Neuron (in vitro differentiated cells): ENCODE measurements at regions not wholly inside any gene's neighbourhood (a gene's known extent, or its start where the extent isn't known, plus 50 kb on each side); places are given as distances from the start of the nearest gene placed in this dataset.

Source experiments
- H2AFZ ChIP-seq: one replicate; pipeline ENCODE4 v1.6.1; 2013; ENCODE audit warnings: low read depth, mild to moderate bottlenecking, inconsistent platforms, low read length, moderate library complexity
- H3K27me3 ChIP-seq: one replicate; pipeline ENCODE4 v1.6.1; 2013; ENCODE audit warnings: low read length; ENCODE audit not compliant: insufficient read depth
- H3K36me3 ChIP-seq: one replicate; pipeline ENCODE4 v1.6.1; 2013; ENCODE audit warnings: low read length; ENCODE audit not compliant: insufficient read depth
- H3K4me1 ChIP-seq: one replicate; pipeline ENCODE4 v1.6.1; 2013; ENCODE audit warnings: low read length; ENCODE audit not compliant: insufficient read depth
- H3K4me3 ChIP-seq: 2 replicates; pipeline ENCODE4 v1.5.1; 2013; ENCODE audit warnings: mild to moderate bottlenecking, low read length, moderate library complexity
- H3K9me3 ChIP-seq: one replicate; pipeline ENCODE4 v1.6.1; 2013; ENCODE audit warnings: low read length

DNA sequence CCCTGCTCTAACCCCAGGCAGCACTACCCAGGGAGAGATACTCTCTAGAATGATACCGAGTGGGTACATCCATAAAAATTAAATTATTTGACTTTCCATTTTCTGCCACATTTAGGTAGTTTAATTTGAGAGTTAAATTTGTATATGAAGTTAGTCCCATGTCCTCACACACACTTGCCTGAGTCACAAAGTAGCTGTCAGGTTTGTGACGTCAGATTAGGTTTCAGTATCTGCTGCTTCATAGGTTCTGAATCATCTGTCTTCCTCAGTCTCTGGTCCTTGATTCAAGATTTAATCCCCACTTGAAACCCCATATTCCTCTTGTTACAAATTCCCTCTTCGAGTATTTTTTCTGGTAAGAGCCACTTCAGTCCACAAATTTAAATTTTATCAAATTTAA is 738.6 kb upstream of the FAM98A start:
- Histone ChIP-seq H2AFZ (no peak overlapping the region), H3K4me1 (no peaks in the 10 kb centered on the region), H3K9me3 (no peaks in the 10 kb centered on the region), H3K4me3 (no peak overlapping the region), H3K36me3 (no peaks in the 10 kb centered on the region), H3K27me3 (no peaks in the 10 kb centered on the region)

DNA sequence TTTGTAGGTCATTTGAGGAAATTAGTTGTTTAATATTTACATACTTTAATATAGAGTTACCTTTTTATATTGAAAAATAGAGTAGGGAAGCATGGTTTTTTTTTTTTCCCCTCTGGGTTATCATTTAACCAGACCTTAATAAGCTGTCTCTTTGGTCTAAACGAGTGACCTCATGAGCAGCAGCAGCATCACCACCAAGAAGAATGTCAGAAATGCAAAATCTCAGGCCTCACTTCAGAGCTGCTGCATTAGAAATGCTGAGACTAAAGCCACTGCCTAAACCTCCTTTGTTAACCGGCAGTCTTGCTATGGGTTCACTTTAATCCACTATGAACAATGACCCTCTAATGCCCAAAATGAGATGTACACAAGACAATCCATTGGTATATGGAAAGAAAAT is 733.7 kb upstream of the FAM98A start:
- Histone ChIP-seq H3K4me3 (no peak overlapping the region), H3K4me1 (no peaks in the 10 kb centered on the region), H3K27me3 (no peaks in the 10 kb centered on the region), H3K9me3 (no peaks in the 10 kb centered on the region), H2AFZ (no peak overlapping the region), H3K36me3 (no peaks in the 10 kb centered on the region)

DNA sequence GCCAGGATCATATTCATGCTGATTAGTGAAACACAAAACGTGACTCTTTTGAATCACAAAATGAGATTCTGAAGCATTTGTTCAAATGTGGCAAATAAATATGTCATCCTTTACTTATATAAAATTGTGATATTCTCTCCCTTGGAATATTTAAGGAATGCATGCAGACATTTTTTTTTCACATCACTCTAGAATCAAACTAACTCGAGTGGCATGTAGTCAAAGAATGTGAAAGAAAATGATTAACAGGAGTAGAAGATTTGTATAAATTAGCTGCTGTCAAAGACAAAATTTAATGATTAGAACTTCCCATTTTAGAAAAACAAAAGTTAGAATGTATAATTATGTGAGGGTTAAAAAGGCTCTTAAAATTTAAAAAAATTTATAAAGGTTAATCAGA is 721.0 kb upstream of the FAM98A start:
- H3K4me1 ChIP-seq: no peaks in the 10 kb centered on the region
- H2AFZ ChIP-seq: no peak overlapping the region
- H3K36me3 ChIP-seq: no peaks in the 10 kb centered on the region
- no peak overlapping the region for H3K4me3 ChIP-seq
- H3K9me3 ChIP-seq: no peaks in the 10 kb centered on the region
- H3K27me3 ChIP-seq: no peaks in the 10 kb centered on the region

DNA sequence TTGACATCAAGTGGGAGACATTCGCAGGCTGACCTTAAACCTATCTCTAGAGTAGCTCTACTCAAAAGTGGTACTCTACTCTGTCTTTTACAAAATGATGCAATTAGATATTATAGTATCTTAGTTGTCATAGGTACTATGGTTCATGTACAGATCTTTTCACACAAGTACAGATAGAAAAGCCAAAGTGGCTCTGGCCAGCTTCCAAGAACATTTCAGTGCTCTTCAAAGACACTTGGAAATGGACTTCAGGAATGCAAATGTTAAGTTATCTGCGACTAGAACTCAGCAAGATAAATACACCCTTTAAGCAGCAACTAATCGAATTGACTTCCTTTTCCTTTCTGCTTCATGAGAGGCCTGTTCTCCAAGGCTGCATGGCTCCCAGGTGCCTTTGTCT is 718.7 kb upstream of the FAM98A start:
- H3K9me3 ChIP-seq: no peaks in the 10 kb centered on the region
- no peaks in the 10 kb centered on the region for H3K27me3 ChIP-seq
- no peak overlapping the region for H3K4me3 ChIP-seq
- H2AFZ ChIP-seq: no peak overlapping the region
- no peaks in the 10 kb centered on the region for H3K36me3 ChIP-seq
- no peaks in the 10 kb centered on the region for H3K4me1 ChIP-seq

DNA sequence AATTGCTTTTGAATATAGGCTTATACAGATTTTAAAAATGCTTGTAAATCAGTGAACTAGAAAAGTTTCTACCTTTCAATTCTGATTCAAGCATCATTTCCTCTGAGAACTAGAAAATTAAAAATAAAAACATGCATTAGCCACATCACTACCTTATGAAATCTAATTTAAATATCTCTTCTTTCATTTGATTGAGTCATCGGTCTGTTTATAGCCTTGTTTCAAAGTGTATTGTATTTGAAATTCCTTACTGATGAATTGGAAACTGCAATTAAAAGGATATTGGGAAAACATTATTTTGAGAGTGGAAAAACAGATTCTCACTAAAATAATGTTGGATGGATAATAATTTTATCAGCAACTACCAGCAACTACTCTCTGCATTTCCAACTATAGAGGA is 717.7 kb upstream of the FAM98A start:
- H3K9me3 ChIP-seq: no peaks in the 10 kb centered on the region
- H2AFZ ChIP-seq: no peak overlapping the region
- H3K4me3 ChIP-seq: no peak overlapping the region
- no peaks in the 10 kb centered on the region for H3K4me1 ChIP-seq
- no peaks in the 10 kb centered on the region for H3K27me3 ChIP-seq
- H3K36me3 ChIP-seq: no peaks in the 10 kb centered on the region

DNA sequence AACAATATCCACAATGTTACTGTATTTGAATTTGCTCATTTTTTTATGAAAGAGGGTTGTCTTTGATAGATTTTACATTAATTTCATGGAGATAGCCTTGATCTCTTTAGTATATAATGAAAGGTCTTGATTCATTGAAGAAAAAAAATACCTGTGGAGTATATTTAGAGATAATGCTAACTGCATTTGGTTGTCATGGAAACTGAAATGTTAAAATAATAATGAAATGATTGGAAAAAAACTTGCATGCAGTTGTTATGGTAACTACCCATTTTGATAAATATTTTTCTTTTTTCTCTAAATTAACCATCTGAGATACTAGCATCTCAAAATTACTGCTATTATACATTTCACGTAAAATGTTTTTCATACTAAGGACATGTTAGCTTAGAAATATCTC is 712.7 kb upstream of the FAM98A start:
- Histone ChIP-seq H3K27me3 (no peaks in the 10 kb centered on the region), H3K9me3 (no peaks in the 10 kb centered on the region), H2AFZ (no peak overlapping the region), H3K36me3 (no peaks in the 10 kb centered on the region), H3K4me1 (no peaks in the 10 kb centered on the region), H3K4me3 (no peak overlapping the region)

DNA sequence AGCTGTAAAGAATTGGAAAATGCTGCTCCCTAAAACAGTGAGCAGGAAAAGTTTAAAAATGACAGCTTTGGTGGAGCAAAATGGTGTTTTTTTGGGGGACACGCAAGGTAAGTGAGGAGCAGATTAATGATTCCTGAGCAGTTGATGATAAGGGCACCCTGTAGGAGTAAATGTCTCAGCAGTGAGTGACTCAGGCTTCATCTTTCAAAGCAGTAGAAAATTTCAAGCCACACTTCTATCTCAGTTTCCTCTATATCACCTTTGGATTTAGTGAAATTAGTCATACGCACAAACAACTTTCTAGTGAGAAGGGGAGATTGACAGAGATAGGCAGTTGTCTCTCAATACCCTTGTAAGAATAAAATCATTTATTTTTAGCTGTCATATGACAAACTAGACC is 709.0 kb upstream of the FAM98A start:
- Histone ChIP-seq H3K36me3 (no peaks in the 10 kb centered on the region), H2AFZ (no peak overlapping the region), H3K4me3 (no peak overlapping the region), H3K27me3 (no peaks in the 10 kb centered on the region), H3K9me3 (no peaks in the 10 kb centered on the region), H3K4me1 (no peaks in the 10 kb centered on the region)

DNA sequence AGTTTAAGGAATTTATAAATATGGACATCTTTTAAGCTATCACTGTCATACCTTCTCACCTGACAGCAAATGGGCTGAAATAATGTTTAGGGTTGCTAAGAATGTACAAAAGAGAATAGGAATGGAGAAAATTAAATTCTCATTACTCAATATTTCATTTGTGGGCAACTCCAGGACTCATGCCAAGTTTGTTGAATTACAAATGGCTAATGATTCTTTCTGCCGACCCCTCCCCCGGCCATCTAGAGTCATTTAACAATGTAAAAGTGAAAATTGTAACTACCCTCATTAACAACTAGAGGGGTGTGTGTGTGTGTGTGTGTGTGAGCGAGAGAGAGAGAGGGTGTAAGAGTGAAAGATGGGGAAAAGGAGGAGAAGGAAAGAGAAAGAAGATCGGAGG is 708.5 kb upstream of the FAM98A start:
- H3K36me3 ChIP-seq: no peaks in the 10 kb centered on the region
- no peaks in the 10 kb centered on the region for H3K4me1 ChIP-seq
- H3K9me3 ChIP-seq: no peaks in the 10 kb centered on the region
- no peak overlapping the region for H3K4me3 ChIP-seq
- H3K27me3 ChIP-seq: no peaks in the 10 kb centered on the region
- no peak overlapping the region for H2AFZ ChIP-seq

DNA sequence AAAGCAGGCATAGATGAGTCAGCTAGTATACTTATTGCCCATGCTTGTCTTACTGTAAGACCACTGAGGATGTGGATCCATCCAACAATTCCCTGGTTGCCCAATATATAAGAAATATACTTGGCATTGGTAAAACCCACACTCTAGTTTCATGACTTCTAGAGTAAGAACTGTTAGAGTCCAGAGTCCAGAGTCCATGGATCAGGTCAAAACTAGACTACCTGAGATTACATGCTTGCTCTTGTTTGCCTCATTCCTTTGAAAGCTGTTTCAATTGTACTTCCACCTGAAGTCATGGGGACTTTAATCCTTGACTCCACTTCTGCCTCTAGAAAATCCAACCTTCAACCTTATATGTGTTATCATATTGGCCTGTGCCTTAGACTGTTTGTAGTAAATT is 707.6 kb upstream of the FAM98A start:
- no peak overlapping the region for H3K4me3 ChIP-seq
- H3K4me1 ChIP-seq: no peaks in the 10 kb centered on the region
- no peaks in the 10 kb centered on the region for H3K36me3 ChIP-seq
- no peak overlapping the region for H2AFZ ChIP-seq
- H3K9me3 ChIP-seq: no peaks in the 10 kb centered on the region
- H3K27me3 ChIP-seq: no peaks in the 10 kb centered on the region

DNA sequence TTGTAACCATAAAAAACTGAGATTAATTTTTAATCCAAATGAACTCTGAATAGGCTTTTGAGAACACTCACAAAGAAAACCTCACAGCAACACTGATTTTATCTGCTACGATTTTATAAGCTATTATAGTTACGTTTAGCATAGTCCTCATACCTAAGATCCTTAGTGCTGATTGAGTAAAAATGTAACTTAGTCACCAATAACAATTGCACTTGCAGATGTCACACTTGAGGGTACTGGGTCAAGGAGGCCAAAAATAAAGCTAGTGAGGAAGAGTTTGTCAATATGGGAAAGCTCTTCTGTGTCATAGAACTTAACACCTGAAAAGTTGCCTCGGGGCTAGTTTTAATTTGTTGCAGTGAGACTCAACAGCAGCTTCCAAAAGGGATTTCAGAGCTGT is 706.5 kb upstream of the FAM98A start:
- Histone ChIP-seq H3K36me3 (no peaks in the 10 kb centered on the region), H3K9me3 (no peaks in the 10 kb centered on the region), H3K4me3 (no peak overlapping the region), H3K4me1 (no peaks in the 10 kb centered on the region), H2AFZ (no peak overlapping the region), H3K27me3 (no peaks in the 10 kb centered on the region)

DNA sequence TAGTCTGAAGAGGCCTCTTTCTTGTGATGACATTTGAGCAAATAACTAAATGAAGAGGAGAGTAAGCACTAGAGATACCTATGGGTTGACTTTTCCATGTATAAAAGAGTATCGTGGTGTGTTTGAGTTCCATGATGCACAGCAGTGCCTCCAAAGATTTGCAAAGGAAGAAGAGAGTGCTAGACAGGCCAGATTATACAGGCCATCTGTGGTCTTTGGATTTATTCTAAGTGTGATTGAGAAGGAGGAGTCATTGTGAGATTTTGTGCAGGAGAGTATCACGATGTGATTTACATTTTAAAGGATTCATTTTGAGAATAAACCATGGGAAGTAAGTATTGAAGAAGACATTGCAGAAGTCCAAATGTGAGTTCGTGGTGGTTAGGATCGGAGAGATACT is 695.9 kb upstream of the FAM98A start:
- Histone ChIP-seq H3K4me3 (no peak overlapping the region), H3K9me3 (no peaks in the 10 kb centered on the region), H3K27me3 (no peaks in the 10 kb centered on the region)

DNA sequence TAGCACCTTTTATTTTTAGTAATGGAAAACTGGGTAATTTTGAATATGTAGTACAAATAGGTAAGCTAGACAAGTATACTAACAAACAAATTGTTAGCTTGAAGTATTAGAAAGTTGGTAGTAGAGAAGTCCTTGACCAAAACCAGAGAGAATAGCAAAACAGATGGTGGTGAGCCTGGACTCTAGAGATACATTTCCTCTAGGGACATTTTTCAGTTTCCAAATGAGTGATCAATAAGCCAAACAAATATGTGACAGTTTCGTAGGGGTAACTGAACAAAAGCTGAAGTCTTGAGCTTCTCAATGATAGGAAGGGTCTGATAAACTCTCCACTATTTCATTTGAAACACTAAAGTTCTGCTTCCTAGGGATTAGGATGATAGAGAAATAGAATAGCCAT is 692.0 kb upstream of the FAM98A start:
- H3K27me3 ChIP-seq: no peaks in the 10 kb centered on the region
- H3K36me3 ChIP-seq: no peaks in the 10 kb centered on the region
- no peak overlapping the region for H3K4me3 ChIP-seq
- no peak overlapping the region for H2AFZ ChIP-seq
- no peaks in the 10 kb centered on the region for H3K9me3 ChIP-seq
- H3K4me1 ChIP-seq: no peaks in the 10 kb centered on the region

More for the DNA sequence above, 695.9 kb upstream of the FAM98A start:
- H3K36me3 ChIP-seq: no peaks in the 10 kb centered on the region
- H2AFZ ChIP-seq: no peak overlapping the region
- H3K4me1 ChIP-seq: no peaks in the 10 kb centered on the region

DNA sequence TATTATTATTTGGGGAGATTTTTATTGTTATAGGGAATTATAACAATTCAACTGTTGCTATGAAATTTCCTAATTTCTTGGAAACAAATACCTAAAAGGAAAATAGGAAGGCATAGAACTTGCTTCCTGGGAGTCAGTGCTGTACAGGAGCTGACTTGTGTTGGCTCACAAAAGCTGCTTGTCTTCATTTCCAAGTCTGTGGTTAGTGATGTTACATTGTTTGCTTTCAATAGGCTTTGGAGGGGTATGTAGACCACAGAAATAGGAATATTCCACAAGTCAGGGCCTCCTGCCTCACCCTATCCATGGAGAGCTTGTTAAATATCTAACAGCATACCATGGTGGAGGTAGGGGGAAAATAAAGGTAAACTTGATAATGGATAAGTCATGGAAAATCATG is 688.9 kb upstream of the FAM98A start:
- no peaks in the 10 kb centered on the region for H3K9me3 ChIP-seq
- H3K4me1 ChIP-seq: no peaks in the 10 kb centered on the region
- no peaks in the 10 kb centered on the region for H3K27me3 ChIP-seq
- no peaks in the 10 kb centered on the region for H3K36me3 ChIP-seq
- H2AFZ ChIP-seq: no peak overlapping the region
- no peak overlapping the region for H3K4me3 ChIP-seq

DNA sequence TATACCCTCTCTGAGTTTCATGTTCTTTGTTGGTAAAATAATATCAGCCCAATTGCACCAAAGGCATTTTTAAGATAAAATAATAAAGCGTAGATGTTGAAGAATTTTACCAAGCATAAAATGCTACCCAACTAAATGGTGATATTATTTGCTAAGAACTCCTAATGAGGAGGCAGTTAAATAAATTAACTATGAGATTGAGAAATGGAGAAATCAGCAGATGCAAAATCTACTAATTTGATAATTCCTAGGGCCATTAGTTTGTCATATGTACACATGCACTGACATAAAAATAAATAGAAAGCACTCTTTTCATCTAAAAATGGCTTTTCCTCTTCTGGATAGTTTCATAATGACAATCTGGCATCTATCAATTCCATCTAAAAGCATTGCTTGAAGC is 681.5 kb upstream of the FAM98A start:
- Histone ChIP-seq H3K4me1 (no peaks in the 10 kb centered on the region), H3K4me3 (no peak overlapping the region), H2AFZ (no peak overlapping the region), H3K9me3 (no peaks in the 10 kb centered on the region), H3K36me3 (no peaks in the 10 kb centered on the region), H3K27me3 (no peaks in the 10 kb centered on the region)
